ENCODE measurements at regions not wholly inside any gene's neighbourhood (a gene's known extent, or its start where the extent isn't known, plus 50 kb on each side); places are given as distances from the start of the nearest gene placed in this dataset.

- H3K27me3 Mint-ChIP-seq = peaks cover 15% of the 10 kb centered on the region
- H3K9me3 Mint-ChIP-seq = no peaks in the 10 kb centered on the region
- DNase-seq = no peak
- TF ChIP-seq CTCF (IDR thresholded peaks at IDR 0.05) = no peak
- ATAC-seq = no peak
- H3K36me3 Mint-ChIP-seq (ENCODE audit: low read depth) = no peaks in the 10 kb centered on the region
- no peaks in the 10 kb centered on the region for H3K4me1 Mint-ChIP-seq (ENCODE audit: low read depth)
- ChIA-PET POLR2A (no interaction called here), CTCF (no interaction called here)
- no peak overlapping the region for H3K4me3 Mint-ChIP-seq
- no peak overlapping the region for H3K27ac Mint-ChIP-seq
- intact Hi-C loops (cut with micrococcal nuclease) = no loop called here
Observed at GRCh38 chr7:32316839-32317238, 173.3 kb downstream of the LSM5 start.

GRCh38 chr7:32314761-32315160, 175.4 kb downstream of the LSM5 start:
- POLR2A ChIA-PET = no interaction called here
- Mint-ChIP-seq H3K4me1 (ENCODE audit: low read depth) (no peaks in the 10 kb centered on the region), H3K4me3 (no peak overlapping the region), H3K27ac (no peak overlapping the region), H3K36me3 (ENCODE audit: low read depth) (no peaks in the 10 kb centered on the region), H3K27me3 (peaks cover 11% of the 10 kb centered on the region), H3K9me3 (no peaks in the 10 kb centered on the region)
- no peak for TF ChIP-seq CTCF (IDR thresholded peaks at IDR 0.05)
- CTCF ChIA-PET = no interaction called here
- intact Hi-C loops (cut with micrococcal nuclease) = no loop called here
- ATAC-seq = no peak
- DNase-seq = no peak

GRCh38 chr7:32301427-32301826, 188.8 kb downstream of the LSM5 start:
- ATAC-seq (no peak), DNase-seq (no peak)
- Mint-ChIP-seq H3K9me3 (no peaks in the 10 kb centered on the region), H3K36me3 (ENCODE audit: low read depth) (no peaks in the 10 kb centered on the region), H3K27me3 (peaks cover 35% of the 10 kb centered on the region), H3K27ac (no peak overlapping the region), H3K4me1 (ENCODE audit: low read depth) (peaks cover 10% of the 10 kb centered on the region), H3K4me3 (no peak overlapping the region)
- ChIA-PET POLR2A (no interaction called here), CTCF (no interaction called here)
- intact Hi-C loops (cut with micrococcal nuclease) = no loop called here
- no peak for TF ChIP-seq CTCF (IDR thresholded peaks at IDR 0.05)

- no peak for ATAC-seq
- no peak overlapping the region for H3K4me3 Mint-ChIP-seq
- ChIA-PET POLR2A (no interaction called here), CTCF (no interaction called here)
- no peak for DNase-seq
- intact Hi-C loops (cut with micrococcal nuclease) = no loop called here
- H3K27me3 Mint-ChIP-seq = peaks cover 33% of the 10 kb centered on the region
- no peak for TF ChIP-seq CTCF (IDR thresholded peaks at IDR 0.05)
- H3K36me3 Mint-ChIP-seq (ENCODE audit: low read depth) = no peaks in the 10 kb centered on the region
- H3K4me1 Mint-ChIP-seq (ENCODE audit: low read depth) = peaks cover 10% of the 10 kb centered on the region
- no peaks in the 10 kb centered on the region for H3K9me3 Mint-ChIP-seq
- H3K27ac Mint-ChIP-seq = no peak overlapping the region
Observed at GRCh38 chr7:32299133-32299702, 191.0 kb downstream of the LSM5 start.

- H3K36me3 Mint-ChIP-seq (ENCODE audit: low read depth) = no peaks in the 10 kb centered on the region
- POLR2A ChIA-PET = no interaction called here
- ATAC-seq (no peak), DNase-seq (no peak)
- peaks cover 33% of the 10 kb centered on the region for H3K27me3 Mint-ChIP-seq
- H3K4me3 Mint-ChIP-seq = no peak overlapping the region
- CTCF ChIA-PET = no interaction called here
- H3K4me1 Mint-ChIP-seq (ENCODE audit: low read depth) = peaks cover 10% of the 10 kb centered on the region
- no peak for TF ChIP-seq CTCF (IDR thresholded peaks at IDR 0.05)
- H3K27ac Mint-ChIP-seq = no peak overlapping the region
- no peaks in the 10 kb centered on the region for H3K9me3 Mint-ChIP-seq
- intact Hi-C loops (cut with micrococcal nuclease) = no loop called here
Observed at GRCh38 chr7:32298408-32299132, 191.6 kb downstream of the LSM5 start.

All from activated CD8-positive, alpha-beta T cell treated with anti-CD3 and anti-CD28 coated beads for 36 hours (primary cell).